HG02884 (cell line): ENCODE measurements at regions not wholly inside any gene's neighbourhood (a gene's known extent, or its start where the extent isn't known, plus 50 kb on each side); places are given as distances from the start of the nearest gene placed in this dataset.

Experiments used
- ATAC-seq: cut with Tn5 transposase; IDR thresholded peaks from one replicate; pipeline ENCODE4 v1.9.1; 2021; ENCODE audit warnings: mild to moderate bottlenecking, moderate library complexity; ENCODE audit not compliant: unreplicated experiment

- no peak for ATAC-seq
These were observed 180.4 kb upstream of the DIO3 start for GRCh38 chr14:101380940-101381339.

- no peak for ATAC-seq
These were observed 177.5 kb upstream of the DIO3 start for GRCh38 chr14:101383737-101384338.

GRCh38 chr14:101394374-101394773 lies 166.9 kb upstream of the DIO3 start:
- no peak for ATAC-seq

- ATAC-seq = no peak
These were observed 165.5 kb upstream of the DIO3 start for GRCh38 chr14:101395779-101396178.

GRCh38 chr14:101397206-101397605 lies 164.1 kb upstream of the DIO3 start:
- ATAC-seq = no peak

- ATAC-seq = no peak
These were observed 163.3 kb upstream of the DIO3 start for GRCh38 chr14:101398011-101398410.

- ATAC-seq = no peak
These were observed 161.4 kb upstream of the DIO3 start for GRCh38 chr14:101399737-101400517.

- ATAC-seq = no peak
These were observed 160.5 kb upstream of the DIO3 start for GRCh38 chr14:101400830-101401229.

- ATAC-seq = no peak
These were observed 158.2 kb upstream of the DIO3 start for GRCh38 chr14:101402936-101403660.

- no peak for ATAC-seq
These were observed 156.7 kb upstream of the DIO3 start for GRCh38 chr14:101404426-101405170.

GRCh38 chr14:101405171-101405883 lies 156.0 kb upstream of the DIO3 start:
- ATAC-seq = no peak

- no peak for ATAC-seq
These were observed 154.4 kb upstream of the DIO3 start for GRCh38 chr14:101406921-101407320.

GRCh38 chr14:101407328-101407727 lies 154.0 kb upstream of the DIO3 start:
- ATAC-seq = no peak

- ATAC-seq = no peak
These were observed 153.0 kb upstream of the DIO3 start for GRCh38 chr14:101408077-101408831.

GRCh38 chr14:101409006-101409543 lies 152.2 kb upstream of the DIO3 start:
- no peak for ATAC-seq

- no peak for ATAC-seq
These were observed 151.2 kb upstream of the DIO3 start for GRCh38 chr14:101410126-101410525.

- ATAC-seq = no peak
These were observed 150.1 kb upstream of the DIO3 start for GRCh38 chr14:101411151-101411550.

GRCh38 chr14:101411779-101412178 lies 149.5 kb upstream of the DIO3 start:
- no peak for ATAC-seq

GRCh38 chr14:101412739-101413138 lies 148.6 kb upstream of the DIO3 start:
- no peak for ATAC-seq

- no peak for ATAC-seq
These were observed 143.9 kb upstream of the DIO3 start for GRCh38 chr14:101417434-101417833.
